GM12872 (cell line): ENCODE measurements at regions not wholly inside any gene's neighbourhood (a gene's known extent, or its start where the extent isn't known, plus 50 kb on each side); places are given as distances from the start of the nearest gene placed in this dataset.

Experiments used
- CTCF ChIP-seq: IDR thresholded peaks from 3 replicates; pipeline ENCODE4 v1.5.1; 2011; ENCODE audit warnings: low read depth, mild to moderate bottlenecking, low read length, moderate library complexity; ENCODE audit not compliant: insufficient read depth

- no peak for TF ChIP-seq CTCF
These were observed 165.3 kb downstream of the BTC start for GRCh38 chr4:74628852-74629620.

- TF ChIP-seq CTCF = no peak
These were observed 163.8 kb downstream of the BTC start for GRCh38 chr4:74630551-74630950.

GRCh38 chr4:74631338-74631737, 163.0 kb downstream of the BTC start:
- no peak for TF ChIP-seq CTCF

- no peak for TF ChIP-seq CTCF
These were observed 162.3 kb downstream of the BTC start for GRCh38 chr4:74631988-74632387.

GRCh38 chr4:74632634-74633033, 161.7 kb downstream of the BTC start:
- TF ChIP-seq CTCF = no peak

GRCh38 chr4:74635074-74635473, 159.2 kb downstream of the BTC start:
- no peak for TF ChIP-seq CTCF

GRCh38 chr4:74635490-74636123, 158.7 kb downstream of the BTC start:
- no peak for TF ChIP-seq CTCF
